ENCODE measurements at regions not wholly inside any gene's neighbourhood (a gene's known extent, or its start where the extent isn't known, plus 50 kb on each side); places are given as distances from the start of the nearest gene placed in this dataset.

- DNase-seq (no peak), ATAC-seq (ENCODE audit: low FRiP score in 2 of 2) (no peak)
- H3K9me3 ChIP-seq, result no peaks in the 10 kb centered on the region
- WGBS, 2 donors, result 75 to 81% methylated on average over 7 of the region's 7 CpGs
- no peak for TF ChIP-seq EP300 (IDR thresholded peaks at IDR 0.05)
- no peak for TF ChIP-seq CTCF (IDR thresholded peaks at IDR 0.05)
- TF ChIP-seq POLR2AphosphoS5 (IDR thresholded peaks at IDR 0.05), result no peak
- no peak for TF ChIP-seq POLR2A (IDR thresholded peaks at IDR 0.05)
- no peaks in the 10 kb centered on the region for H3K27me3 ChIP-seq
- no peak overlapping the region for H3K27ac ChIP-seq
- no peak overlapping the region for H3K4me3 ChIP-seq
- no peaks in the 10 kb centered on the region for H3K4me1 ChIP-seq
- no peaks in the 10 kb centered on the region for H3K36me3 ChIP-seq
Measured at GRCh38 chr6:19332806-19333460, 504.2 kb upstream of the ID4 start.

- Histone ChIP-seq H3K27me3 (no peaks in the 10 kb centered on the region), H3K4me1 (no peaks in the 10 kb centered on the region), H3K9me3 (no peaks in the 10 kb centered on the region), H3K36me3 (no peaks in the 10 kb centered on the region), H3K4me3 (no peak overlapping the region), H3K27ac (no peak overlapping the region)
- TF ChIP-seq CTCF (IDR thresholded peaks at IDR 0.05) (no peak), EP300 (IDR thresholded peaks at IDR 0.05) (no peak)
- no peak for ATAC-seq (ENCODE audit: low FRiP score in 2 of 2)
- no peak for DNase-seq
- WGBS, 2 donors, result 78% methylated on average over 3 of the region's 3 CpGs
Measured at GRCh38 chr6:19333936-19334335, 503.2 kb upstream of the ID4 start.

- H3K9me3 ChIP-seq, result no peaks in the 10 kb centered on the region
- ATAC-seq (ENCODE audit: low FRiP score in 2 of 2) (no peak), DNase-seq (no peak)
- 80 to 93% methylated on average over 4 of the region's 4 CpGs for WGBS, 2 donors
- H3K4me1 ChIP-seq, result no peaks in the 10 kb centered on the region
- H3K27ac ChIP-seq, result no peak overlapping the region
- no peaks in the 10 kb centered on the region for H3K27me3 ChIP-seq
- H3K4me3 ChIP-seq, result no peak overlapping the region
- TF ChIP-seq POLR2AphosphoS5 (IDR thresholded peaks at IDR 0.05) (no peak), EP300 (IDR thresholded peaks at IDR 0.05) (no peak)
- H3K36me3 ChIP-seq, result no peaks in the 10 kb centered on the region
Measured at GRCh38 chr6:19336579-19336978, 500.6 kb upstream of the ID4 start.

GRCh38 chr6:19337101-19337500 is 500.1 kb upstream of the ID4 start:
- Histone ChIP-seq H3K9me3 (no peaks in the 10 kb centered on the region), H3K27ac (no peak overlapping the region), H3K36me3 (no peaks in the 10 kb centered on the region), H3K4me1 (no peaks in the 10 kb centered on the region), H3K4me3 (no peak overlapping the region), H3K27me3 (no peaks in the 10 kb centered on the region)
- no peak for TF ChIP-seq POLR2A (IDR thresholded peaks at IDR 0.05)
- no peak for TF ChIP-seq CTCF (IDR thresholded peaks at IDR 0.05)
- no peak for TF ChIP-seq POLR2AphosphoS5 (IDR thresholded peaks at IDR 0.05)
- TF ChIP-seq EP300 (IDR thresholded peaks at IDR 0.05), result no peak
- 63 to 73% methylated on average over 6 of the region's 6 CpGs for WGBS, 2 donors
- DNase-seq, result no peak
- no peak for ATAC-seq (ENCODE audit: low FRiP score in 2 of 2)

GRCh38 chr6:19342616-19343015 is 494.6 kb upstream of the ID4 start:
- no peak overlapping the region for H3K4me3 ChIP-seq
- DNase-seq (no peak), ATAC-seq (ENCODE audit: low FRiP score in 2 of 2) (no peak)
- H3K36me3 ChIP-seq, result no peaks in the 10 kb centered on the region
- H3K4me1 ChIP-seq, result no peaks in the 10 kb centered on the region
- WGBS, 2 donors, result 70 to 77% methylated on average over 1 of the region's 1 CpG
- no peak overlapping the region for H3K27ac ChIP-seq
- no peaks in the 10 kb centered on the region for H3K9me3 ChIP-seq
- H3K27me3 ChIP-seq, result no peaks in the 10 kb centered on the region
- no peak for TF ChIP-seq POLR2A (IDR thresholded peaks at IDR 0.05)
- TF ChIP-seq CTCF (IDR thresholded peaks at IDR 0.05), result no peak

Data from upper lobe of left lung (tissue), 6 donors.